Esophagus squamous epithelium (tissue), 5 donors: ENCODE measurements at regions not wholly inside any gene's neighbourhood (a gene's known extent, or its start where the extent isn't known, plus 50 kb on each side); places are given as distances from the start of the nearest gene placed in this dataset.

Experiments
- DNase-seq: peaks from one replicate; lab custom pipeline; 2025; lab: John Stamatoyannopoulos, UW
- H3K27ac ChIP-seq, 4 donors: fragments of 200-600 bp; sonication (generic); one replicate each; pipeline ENCODE4 v1.5.1; 2016 to 2019; ENCODE audit warnings: mild to moderate bottlenecking in 1 of 4
- H3K27me3 ChIP-seq, 4 donors: fragments of 200-600 bp; sonication (generic); 1 replicate in 3 of 4; 2 replicates in 1 of 4; pipeline versions ENCODE4 v1.5.1 to v1.6.0; 2017 to 2021; ENCODE audit warnings: antibody characterized with exemption in 1 of 4
- H3K36me3 ChIP-seq, 3 donors: fragments of 200-600 bp; sonication (generic); one replicate each; pipeline ENCODE4 v1.5.1; 2016 to 2019
- H3K4me1 ChIP-seq, 3 donors: fragments of 200-600 bp; sonication (generic); one replicate each; pipeline ENCODE4 v1.5.1; 2017 to 2019
- H3K4me3 ChIP-seq, 4 donors: fragments of 200-600 bp; sonication (generic); 1 replicate in 3 of 4; 2 replicates in 1 of 4; pipeline ENCODE4 v1.5.1; 2016 to 2019; ENCODE audit warnings: mild to moderate bottlenecking in 2 of 4, moderate library complexity in 1 of 4
- H3K9me3 ChIP-seq, 3 donors: fragments of 200-600 bp; sonication (generic); one replicate each; pipeline ENCODE4 v1.5.1; 2016 to 2019
- POLR2A ChIP-seq, 4 donors: fragments of 450-650 bp; IDR thresholded peaks; one replicate each; pipeline ENCODE4 v1.6.1; 2017; ENCODE audit warnings: antibody characterized with exemption in 4 of 4, mild to moderate bottlenecking in 4 of 4, moderate library complexity in 3 of 4
- WGBS, 2 donors: methylation state at CpG; one replicate each; pipeline ENCODE4 v1.1.5; 2018; 5-methylcytosine and 5-hydroxymethylcytosine counted together
- intact Hi-C: fragments of 100-400 bp; cut with DNase I; formaldehyde crosslinking; loops from one replicate; pipeline ENCODE4 v1.15.0; 2022
- TF ChIP-seq, protein P1 (sequence below), 6 experiments: fragments of 450-650 bp in 4 of 6; fragments of 200-600 bp in 2 of 6; sonication (generic) in 2 of 6; IDR thresholded peaks; one replicate each; pipeline ENCODE4 v1.5.1; 2016 to 2019; ENCODE audit warnings: antibody characterized with exemption in 6 of 6, mild to moderate bottlenecking in 4 of 6, moderate library complexity in 4 of 6
- donor health status: DM: yes; HTN: yes; CAD: no.

DNA sequence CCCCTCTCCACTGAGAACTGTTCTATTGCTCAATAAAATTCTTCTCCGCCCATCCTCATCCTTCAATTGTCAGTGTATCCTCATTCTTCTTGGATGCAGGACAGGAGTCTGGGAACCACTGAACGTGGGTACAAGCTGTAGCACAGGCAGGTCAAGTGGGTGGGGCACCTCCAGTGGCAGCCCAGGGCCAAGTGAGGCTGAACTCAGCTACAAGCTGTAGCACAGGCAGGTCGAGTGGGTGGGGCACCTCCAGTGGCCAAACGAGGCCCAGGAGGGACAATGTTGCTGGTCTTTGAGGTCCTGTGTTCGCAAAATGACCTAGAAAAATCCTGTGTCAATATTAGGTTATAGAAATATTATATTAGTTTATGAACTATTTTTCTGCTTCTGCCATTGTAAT is 352.0 kb downstream of the TMX3 start:
- no peak for TF ChIP-seq POLR2A (IDR thresholded peaks at IDR 0.05)
- TF ChIP-seq, protein P1, sequence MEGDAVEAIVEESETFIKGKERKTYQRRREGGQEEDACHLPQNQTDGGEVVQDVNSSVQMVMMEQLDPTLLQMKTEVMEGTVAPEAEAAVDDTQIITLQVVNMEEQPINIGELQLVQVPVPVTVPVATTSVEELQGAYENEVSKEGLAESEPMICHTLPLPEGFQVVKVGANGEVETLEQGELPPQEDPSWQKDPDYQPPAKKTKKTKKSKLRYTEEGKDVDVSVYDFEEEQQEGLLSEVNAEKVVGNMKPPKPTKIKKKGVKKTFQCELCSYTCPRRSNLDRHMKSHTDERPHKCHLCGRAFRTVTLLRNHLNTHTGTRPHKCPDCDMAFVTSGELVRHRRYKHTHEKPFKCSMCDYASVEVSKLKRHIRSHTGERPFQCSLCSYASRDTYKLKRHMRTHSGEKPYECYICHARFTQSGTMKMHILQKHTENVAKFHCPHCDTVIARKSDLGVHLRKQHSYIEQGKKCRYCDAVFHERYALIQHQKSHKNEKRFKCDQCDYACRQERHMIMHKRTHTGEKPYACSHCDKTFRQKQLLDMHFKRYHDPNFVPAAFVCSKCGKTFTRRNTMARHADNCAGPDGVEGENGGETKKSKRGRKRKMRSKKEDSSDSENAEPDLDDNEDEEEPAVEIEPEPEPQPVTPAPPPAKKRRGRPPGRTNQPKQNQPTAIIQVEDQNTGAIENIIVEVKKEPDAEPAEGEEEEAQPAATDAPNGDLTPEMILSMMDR (IDR thresholded peaks at IDR 0.05): no peak
- no peaks in the 10 kb centered on the region for H3K9me3 ChIP-seq
- H3K36me3 ChIP-seq: no peaks in the 10 kb centered on the region
- intact Hi-C loops: no loop called here
- H3K27me3 ChIP-seq: no peaks in the 10 kb centered on the region
- WGBS, 2 donors: 52 to 56% methylated on average over 5 of the region's 5 CpGs
- no peak for DNase-seq
- H3K4me1 ChIP-seq: no peaks in the 10 kb centered on the region
- no peak overlapping the region for H3K27ac ChIP-seq
- H3K4me3 ChIP-seq: no peak overlapping the region

DNA sequence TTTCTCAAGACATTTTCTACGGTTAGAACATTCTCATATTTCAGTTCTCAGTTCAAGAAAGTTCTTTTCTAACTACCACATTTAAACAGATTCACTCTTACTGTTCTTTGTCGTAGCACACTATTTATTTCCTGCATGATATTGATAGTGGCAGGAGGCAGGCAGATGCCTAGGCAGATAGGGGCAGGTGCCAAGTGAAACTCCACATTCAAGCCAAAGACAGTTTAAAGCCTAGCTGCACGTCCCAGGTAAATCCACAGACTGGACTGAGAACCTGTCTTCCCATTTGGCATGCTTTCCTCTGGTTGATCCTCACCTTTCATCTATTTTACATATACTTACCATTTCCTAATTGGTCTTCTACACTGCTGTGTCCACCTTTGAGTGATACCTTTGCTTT is 359.3 kb downstream of the TMX3 start:
- intact Hi-C loops: no loop called here

DNA sequence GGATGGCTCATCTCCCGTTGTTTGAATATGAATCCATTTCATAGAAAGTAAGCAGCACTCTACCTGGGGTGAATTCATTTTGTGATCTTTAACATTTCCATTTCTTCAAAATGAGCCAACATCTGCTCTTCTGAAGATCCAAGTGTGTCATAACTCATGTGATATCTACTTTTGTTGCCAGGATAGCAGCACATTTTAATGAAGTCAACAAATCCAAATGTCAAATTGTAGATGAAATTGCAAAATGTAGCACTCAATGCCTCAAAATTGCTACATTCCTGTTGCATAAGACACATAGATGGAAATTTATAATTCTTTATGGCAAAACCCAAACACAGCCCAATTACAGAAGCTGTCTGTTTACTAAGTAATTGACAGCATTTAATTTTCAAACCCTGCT is 360.7 kb downstream of the TMX3 start:
- intact Hi-C loops: no loop called here
- Histone ChIP-seq H3K4me1 (no peaks in the 10 kb centered on the region), H3K36me3 (no peaks in the 10 kb centered on the region), H3K9me3 (no peaks in the 10 kb centered on the region), H3K27me3 (no peaks in the 10 kb centered on the region), H3K27ac (no peak overlapping the region), H3K4me3 (no peak overlapping the region)
- WGBS, 2 donors: 78 to 100% methylated on average over 1 of the region's 1 CpG
- TF ChIP-seq, protein P1 (IDR thresholded peaks at IDR 0.05): no peak
- no peak for DNase-seq

More for the DNA sequence above, 359.3 kb downstream of the TMX3 start:
- no peaks in the 10 kb centered on the region for H3K36me3 ChIP-seq
- DNase-seq: no peak
- WGBS, 2 donors: 39 to 40% methylated on average over 3 of the region's 3 CpGs
- H3K27ac ChIP-seq: no peak overlapping the region
- H3K4me1 ChIP-seq: no peaks in the 10 kb centered on the region
- H3K4me3 ChIP-seq: no peak overlapping the region
- no peaks in the 10 kb centered on the region for H3K9me3 ChIP-seq
- TF ChIP-seq, protein P1 (IDR thresholded peaks at IDR 0.05): no peak
- TF ChIP-seq POLR2A (IDR thresholded peaks at IDR 0.05): no peak
- no peaks in the 10 kb centered on the region for H3K27me3 ChIP-seq

DNA sequence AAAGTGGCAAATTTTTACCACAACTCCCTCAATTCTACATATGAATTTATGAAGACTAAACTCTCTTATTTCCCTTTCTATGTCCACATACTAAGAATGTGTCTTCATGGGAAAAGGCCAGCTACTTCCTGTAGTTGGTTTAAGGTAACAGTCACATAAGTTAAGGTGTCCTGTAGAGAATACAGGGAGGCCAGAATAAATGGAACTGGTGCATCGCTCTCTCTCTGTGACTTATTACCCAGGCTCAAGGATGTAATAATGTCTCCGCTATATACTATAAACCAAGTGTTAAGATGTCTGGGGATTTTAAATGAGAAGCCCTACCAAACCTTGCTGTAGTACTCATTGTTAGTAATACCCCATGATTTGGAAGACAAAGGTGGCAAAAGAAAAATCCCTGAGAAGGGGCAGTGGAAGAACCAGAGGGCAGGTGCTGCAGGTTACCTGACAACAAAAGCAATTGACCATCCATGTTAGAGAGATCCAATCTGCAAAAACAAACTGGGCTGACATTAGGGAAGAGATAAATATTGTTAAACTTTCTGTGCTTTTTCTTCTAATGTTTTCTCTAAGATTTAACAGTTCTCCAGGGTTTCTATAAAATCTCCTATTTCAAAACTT is 372.8 kb downstream of the TMX3 start:
- no peaks in the 10 kb centered on the region for H3K9me3 ChIP-seq
- no peaks in the 10 kb centered on the region for H3K27me3 ChIP-seq
- WGBS, 2 donors: 90 to 100% methylated on average over 2 of the region's 2 CpGs
- H3K36me3 ChIP-seq: no peaks in the 10 kb centered on the region
- TF ChIP-seq POLR2A (IDR thresholded peaks at IDR 0.05): no peak
- TF ChIP-seq, protein P1 (IDR thresholded peaks at IDR 0.05): no peak
- DNase-seq: no peak
- no peaks in the 10 kb centered on the region for H3K4me1 ChIP-seq
- no peak overlapping the region for H3K4me3 ChIP-seq
- no peak overlapping the region for H3K27ac ChIP-seq
- intact Hi-C loops: no loop called here

DNA sequence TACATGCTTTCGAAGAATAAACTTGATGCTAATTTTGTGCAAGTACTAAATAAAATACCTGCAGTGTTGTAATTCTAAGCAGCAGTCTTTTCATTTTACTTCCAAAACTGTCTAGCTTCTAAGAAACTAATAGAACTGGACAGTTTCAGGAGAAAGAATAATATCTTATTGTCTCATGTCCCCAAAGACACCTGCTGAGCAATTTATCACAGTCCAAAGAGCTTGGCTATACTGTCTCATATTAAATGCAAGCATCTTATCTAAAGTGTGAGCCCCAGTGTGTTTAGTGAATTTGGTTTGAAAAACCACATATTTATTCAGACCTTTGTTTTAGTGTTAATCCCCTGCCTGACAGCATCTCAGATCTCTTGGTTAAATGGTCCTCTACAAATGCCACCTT is 374.3 kb downstream of the TMX3 start:
- H3K4me1 ChIP-seq: no peaks in the 10 kb centered on the region
- no peaks in the 10 kb centered on the region for H3K36me3 ChIP-seq
- WGBS, 2 donors: 97% methylated on average over 1 of the region's 1 CpG
- no peak overlapping the region for H3K4me3 ChIP-seq
- no peak for TF ChIP-seq POLR2A (IDR thresholded peaks at IDR 0.05)
- TF ChIP-seq, protein P1 (IDR thresholded peaks at IDR 0.05): no peak
- H3K27ac ChIP-seq: no peak overlapping the region
- no peaks in the 10 kb centered on the region for H3K27me3 ChIP-seq
- no peaks in the 10 kb centered on the region for H3K9me3 ChIP-seq
- intact Hi-C loops: no loop called here
- DNase-seq: no peak
